Activated CD8-positive, alpha-beta memory T cell treated with anti-CD3 and anti-CD28 coated beads for 36 hours (primary cell): ENCODE measurements at regions not wholly inside any gene's neighbourhood (a gene's known extent, or its start where the extent isn't known, plus 50 kb on each side); places are given as distances from the start of the nearest gene placed in this dataset.

Source experiments
- CTCF ChIA-PET: fragments of 350-600 bp; sonication (Branson Sonifier 250); formaldehyde crosslinking; loops from one replicate; lab custom pipeline; 2021; ENCODE audit warnings: antibody characterized with exemption; lab: Charles Lee
- POLR2A ChIA-PET: fragments of 350-600 bp; sonication (Branson Sonifier 250); formaldehyde crosslinking; loops from one replicate; lab custom pipeline; 2021; ENCODE audit warnings: antibody characterized with exemption; lab: Charles Lee

DNA sequence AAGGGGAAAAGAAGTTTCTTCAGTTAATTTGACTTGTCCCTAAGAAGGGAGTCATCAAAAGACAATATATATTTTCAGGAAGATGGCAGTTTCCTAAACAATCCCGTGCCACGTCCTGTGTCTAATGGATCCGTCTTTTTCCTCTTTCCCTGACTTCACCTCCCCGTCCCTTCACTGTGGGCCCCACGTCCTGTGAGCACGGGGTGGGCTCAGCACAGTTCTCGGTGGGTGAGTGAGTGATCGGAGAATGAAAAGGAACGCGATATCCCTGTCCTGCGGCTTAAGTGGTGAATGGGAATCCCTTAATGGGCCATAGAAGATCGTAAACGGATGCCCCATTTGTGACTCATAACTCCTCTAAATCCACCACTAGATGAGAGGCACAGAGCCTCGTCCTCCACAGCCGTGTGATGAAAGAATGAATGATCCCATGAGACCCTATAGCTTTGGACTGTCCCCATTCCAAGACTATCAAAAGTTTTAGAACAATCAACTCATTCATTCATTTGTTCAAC is 63.5 kb upstream of the PITRM1 start:
- ChIA-PET POLR2A (no interaction called here), CTCF (no interaction called here)

DNA sequence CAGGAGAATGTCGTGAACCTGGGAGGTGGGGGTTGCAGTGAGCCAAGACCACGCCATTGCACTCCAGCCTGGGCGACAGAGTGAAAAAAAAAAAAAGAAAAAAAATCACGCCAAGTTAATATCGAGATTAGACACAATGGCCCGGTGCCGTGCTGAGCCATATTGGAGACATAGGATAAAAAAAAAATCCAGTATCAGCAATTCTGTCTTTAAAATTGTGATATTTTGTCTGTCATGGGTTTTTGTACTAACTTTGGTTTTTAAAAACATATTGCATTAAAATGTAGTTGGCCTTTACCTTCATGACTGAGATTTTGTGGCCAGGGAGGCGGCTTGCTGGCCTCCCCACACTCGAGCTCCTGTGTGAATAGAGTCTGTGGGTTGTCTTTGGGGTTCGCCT is 62.8 kb upstream of the PITRM1 start:
- ChIA-PET POLR2A (no interaction called here), CTCF (no interaction called here)

DNA sequence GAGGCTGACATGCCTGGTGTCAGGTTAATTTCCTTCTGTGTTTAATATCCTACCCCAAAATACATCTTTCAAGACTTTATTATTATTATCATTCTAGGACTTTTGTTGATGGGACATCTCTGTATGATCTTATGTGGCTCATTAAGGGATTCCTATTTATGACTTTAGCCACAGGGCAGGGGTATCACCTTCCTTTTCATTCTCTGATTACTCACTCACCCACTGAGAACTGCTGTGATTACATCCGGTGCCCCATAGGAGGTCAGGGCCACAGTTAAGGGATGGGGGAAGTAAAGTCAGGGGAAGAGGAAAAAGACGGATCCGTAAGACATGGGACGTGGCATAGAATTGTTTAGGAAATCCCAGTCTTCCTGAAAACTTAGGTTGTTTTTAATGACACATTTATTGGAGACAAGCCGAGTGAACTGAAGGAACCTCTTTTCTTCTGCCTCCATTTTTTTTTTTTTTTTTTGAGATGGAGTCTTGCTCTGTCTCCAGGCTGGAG is 61.0 kb upstream of the PITRM1 start:
- CTCF ChIA-PET = no interaction called here

DNA sequence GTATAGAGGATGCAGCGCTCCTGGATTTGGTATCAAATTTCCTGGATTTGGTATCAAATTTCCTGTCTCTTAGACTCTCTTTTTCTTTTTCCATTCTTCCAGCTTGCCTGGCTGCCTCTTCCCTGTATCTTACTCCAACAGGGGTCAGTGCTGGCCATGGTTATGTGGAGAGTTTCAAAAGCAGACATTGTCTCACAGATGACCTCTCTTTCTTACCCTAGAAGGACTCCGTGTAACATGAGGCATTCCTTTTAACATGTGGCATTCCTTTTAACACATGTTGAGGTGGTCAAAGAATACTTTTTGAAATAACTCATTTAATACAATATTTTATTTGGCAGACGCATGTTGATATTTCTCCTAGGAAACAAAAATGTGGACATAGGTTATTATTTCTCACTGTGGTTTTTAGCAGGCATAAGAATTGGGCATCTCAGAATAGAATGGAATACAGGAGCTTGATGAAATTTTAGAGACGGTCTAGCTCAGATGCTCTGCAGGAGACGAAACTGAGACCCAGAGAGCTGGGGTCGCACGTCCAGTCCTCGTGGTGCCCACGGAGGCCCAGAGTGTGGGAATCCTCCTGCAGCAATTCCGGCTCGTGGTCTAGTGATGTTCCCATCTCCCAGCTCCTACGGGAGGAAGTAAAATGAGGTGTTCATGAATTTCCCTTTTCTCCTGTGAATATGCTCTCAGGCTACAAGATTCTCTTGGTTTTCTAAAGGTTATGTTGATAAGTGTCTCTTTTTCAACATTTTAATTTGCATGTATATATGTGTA is 59.6 kb upstream of the PITRM1 start:
- ChIA-PET CTCF (no interaction called here), POLR2A (no interaction called here)

More for the DNA sequence above, 61.0 kb upstream of the PITRM1 start:
- POLR2A ChIA-PET = no interaction called here

GRCh38 chr10:3229815-3230214 is 57.2 kb upstream of the PITRM1 start:
- ChIA-PET POLR2A (no interaction called here), CTCF (interaction anchor here (0.8 kb wide), 1 partner anchor 189 kb away, joined by 3 read pairs; no protein-coding TSS in a partner anchor)

DNA sequence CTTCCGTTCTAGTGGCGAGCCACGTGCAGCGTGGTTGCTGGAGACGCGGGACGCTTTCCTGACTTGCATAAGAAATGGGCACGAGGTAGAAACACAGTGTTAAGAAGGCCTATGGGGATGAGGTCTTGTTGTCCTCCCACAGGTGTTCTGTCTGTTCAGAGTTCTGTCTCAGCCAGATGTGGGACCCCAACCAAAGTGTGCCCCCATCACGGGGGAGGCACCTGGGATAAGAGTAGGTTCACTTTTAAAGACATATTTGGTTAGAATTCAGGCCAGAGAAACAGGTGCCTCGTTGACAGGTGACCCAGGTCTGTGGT is 56.0 kb upstream of the PITRM1 start:
- CTCF ChIA-PET = no interaction called here
- POLR2A ChIA-PET = no interaction called here

DNA sequence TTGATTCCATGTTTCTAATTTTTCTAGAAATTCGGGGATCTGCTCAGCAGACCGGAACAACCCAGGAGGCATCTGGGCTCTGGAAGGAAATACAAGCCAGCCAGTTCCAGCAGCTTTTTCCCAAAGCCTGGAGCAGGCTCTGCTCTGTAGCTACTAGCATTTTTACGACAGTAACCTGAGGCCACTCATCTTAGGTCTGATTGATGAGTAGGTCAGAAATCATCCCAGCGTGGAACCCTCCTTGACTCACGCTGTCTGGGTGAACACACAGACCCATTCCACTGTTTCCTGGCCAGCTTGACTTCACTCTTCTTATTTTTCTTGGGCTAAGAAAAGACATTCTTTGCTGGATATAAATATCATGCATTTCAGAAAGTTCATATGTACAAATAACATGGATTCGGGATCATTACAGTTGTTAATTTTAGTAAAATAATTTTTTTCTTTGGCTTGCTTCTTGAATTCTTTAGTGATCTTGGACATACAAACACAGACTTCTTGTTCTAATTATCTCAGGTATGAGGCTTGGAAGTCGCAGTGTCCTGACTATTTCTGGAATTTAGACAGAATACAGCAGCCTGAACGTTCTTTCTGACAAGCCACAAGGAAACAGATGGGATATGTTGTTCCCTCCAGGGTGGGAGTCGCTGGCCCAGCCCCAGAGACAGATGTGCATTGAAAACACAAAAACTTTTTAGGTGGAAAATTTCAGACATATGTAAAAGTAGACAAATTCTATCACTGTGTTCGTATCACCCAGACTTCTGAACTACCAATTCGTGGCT is 54.6 kb upstream of the PITRM1 start:
- ChIA-PET POLR2A (interaction anchor here (1.0 kb wide), 1 partner anchor 30 kb away, joined by 4 read pairs; no protein-coding TSS in a partner anchor), CTCF (interaction anchor here (2.0 kb wide), 1 partner anchor 29 kb away, joined by 11 read pairs; no protein-coding TSS in a partner anchor)

- CTCF ChIA-PET = interaction anchor here (2.0 kb wide), 1 partner anchor 28 kb away, joined by 11 read pairs; no protein-coding TSS in a partner anchor
- POLR2A ChIA-PET = no interaction called here
Observed at GRCh38 chr10:3225561-3225960, 53.0 kb upstream of the PITRM1 start.

DNA sequence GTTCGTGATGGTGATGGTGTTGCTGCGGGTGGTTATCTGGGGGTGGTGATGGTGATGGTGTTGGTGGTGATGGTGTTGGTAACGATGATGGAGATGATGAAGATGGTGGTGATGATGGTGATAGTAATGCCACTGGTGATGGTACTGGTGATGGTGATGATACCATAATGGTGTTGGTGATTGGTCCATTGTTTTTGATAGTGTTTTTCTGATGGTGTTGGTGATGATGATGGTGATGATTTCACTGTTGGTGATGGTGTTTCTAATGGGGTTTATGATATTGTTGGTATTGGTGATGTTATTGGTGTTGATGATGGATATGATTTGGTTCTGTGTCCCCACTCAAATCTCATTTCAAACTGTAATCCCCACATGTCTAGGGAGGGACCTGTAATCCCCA is 51.7 kb upstream of the PITRM1 start:
- ChIA-PET CTCF (no interaction called here), POLR2A (no interaction called here)

DNA sequence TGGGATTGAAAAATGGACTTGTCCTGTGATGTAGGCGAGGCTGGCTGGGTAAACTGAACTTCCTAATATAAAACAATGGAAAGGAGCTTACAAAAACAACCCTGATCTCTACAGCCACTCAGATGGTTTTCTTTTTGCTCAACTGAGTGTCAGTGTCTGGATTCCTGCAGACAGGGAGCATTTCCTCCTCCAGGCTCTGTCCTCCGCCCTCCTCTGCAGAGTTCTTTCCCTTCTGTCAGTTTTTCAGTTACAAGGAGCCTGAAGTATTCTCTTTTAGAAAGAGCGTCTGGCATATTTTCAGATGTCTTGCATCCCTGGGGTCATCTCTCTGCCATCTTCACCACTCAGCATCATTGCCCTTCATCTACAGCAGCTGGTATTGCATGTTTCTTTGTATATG is 50.0 kb upstream of the PITRM1 start:
- POLR2A ChIA-PET = no interaction called here
- CTCF ChIA-PET = no interaction called here
